ENCODE measurements at regions not wholly inside any gene's neighbourhood (a gene's known extent, or its start where the extent isn't known, plus 50 kb on each side); places are given as distances from the start of the nearest gene placed in this dataset.
"Not testable (repeated sequence)": the region's sequence is repeated elsewhere in the genome, so short reads cannot be mapped to it uniquely, and the experiment has no call there.

GRCh38 chr14:80298491-80299017 is 87.2 kb upstream of the DIO2 start:
- Histone ChIP-seq H3K9me3 (peaks cover 0 to 10% (median 0%) of the 10 kb centered on the region in 11 donors), H3K27ac (no peak overlapping the region), H3K36me3 (no peaks in the 10 kb centered on the region), H3K4me1 (no peaks in the 10 kb centered on the region), H3K4me3 (no peak overlapping the region), H3K27me3 (no peaks in the 10 kb centered on the region)
- no peak for DNase-seq
- WGBS, 2 donors, result 58 to 65% methylated on average over 8 of the region's 8 CpGs
- ATAC-seq, result no peak
- intact Hi-C loops (cut with DNase I), result no loop called here
- no peak for TF ChIP-seq CTCF (IDR thresholded peaks at IDR 0.05)

GRCh38 chr14:80291101-80291500 is 79.8 kb upstream of the DIO2 start:
- ATAC-seq, result no peak
- no peak overlapping the region for H3K4me3 ChIP-seq
- 76% methylated on average over 1 of the region's 1 CpG for WGBS, 2 donors

GRCh38 chr14:80286744-80287143 is 75.4 kb upstream of the DIO2 start:
- H3K4me1 ChIP-seq; ATAC-seq; H3K4me3 ChIP-seq; DNase-seq; intact Hi-C loops (cut with DNase I); H3K27me3 ChIP-seq; H3K36me3 ChIP-seq; H3K27ac ChIP-seq: not testable (repeated sequence)
- H3K9me3 ChIP-seq, result peaks cover 0 to 25% (median 8%) of the 10 kb centered on the region in 11 donors
- WGBS, 2 donors, result 93 to 94% methylated on average over 21 to 25 of the region's 27 CpGs

More at GRCh38 chr14:80291101-80291500, 79.8 kb upstream of the DIO2 start:
- peaks cover 0 to 15% (median 8%) of the 10 kb centered on the region in 11 donors for H3K9me3 ChIP-seq
- intact Hi-C loops (cut with DNase I), result no loop called here
- H3K4me1 ChIP-seq, result no peaks in the 10 kb centered on the region
- no peak for DNase-seq
- H3K27me3 ChIP-seq, result no peaks in the 10 kb centered on the region
- no peak overlapping the region for H3K27ac ChIP-seq
- no peaks in the 10 kb centered on the region for H3K36me3 ChIP-seq
- TF ChIP-seq CTCF (IDR thresholded peaks at IDR 0.05), result no peak

- H3K9me3 ChIP-seq, result peaks cover 0 to 7% (median 0%) of the 10 kb centered on the region in 11 donors
- peak overlapping the region in 8 of 10 donors; percentile 8 to 75 (median 48) for H3K27ac ChIP-seq
- peak in 1 of 2 donors; percentile 39 for DNase-seq
- H3K36me3 ChIP-seq, result no peaks in the 10 kb centered on the region
- H3K27me3 ChIP-seq, result no peaks in the 10 kb centered on the region
- 44 to 80% methylated on average over 2 of the region's 2 CpGs for WGBS, 2 donors
- H3K4me3 ChIP-seq, result no peak overlapping the region
- peak in 7 of 8 donors; percentile 49 to 94 (median 74) for ATAC-seq
- TF ChIP-seq CTCF (IDR thresholded peaks at IDR 0.05), result no peak
- intact Hi-C loops (cut with DNase I), result no loop called here
- H3K4me1 ChIP-seq, result no peaks in the 10 kb centered on the region
Observed at GRCh38 chr14:80278293-80279023, 67.2 kb upstream of the DIO2 start.

All from heart right ventricle (tissue), 16 donors.